CD4-positive, alpha-beta T cell treated with Interleukin-6 for 4 hours (primary cell): ENCODE measurements at regions not wholly inside any gene's neighbourhood (a gene's known extent, or its start where the extent isn't known, plus 50 kb on each side); places are given as distances from the start of the nearest gene placed in this dataset.
"Not testable (repeated sequence)": the region's sequence is repeated elsewhere in the genome, so short reads cannot be mapped to it uniquely, and the experiment has no call there.

Experiments used
- DNase-seq: peaks from one replicate; pipeline ENCODE4 v3.0.0-alpha.2; 2020; ENCODE audit warnings: mixed read lengths

DNA sequence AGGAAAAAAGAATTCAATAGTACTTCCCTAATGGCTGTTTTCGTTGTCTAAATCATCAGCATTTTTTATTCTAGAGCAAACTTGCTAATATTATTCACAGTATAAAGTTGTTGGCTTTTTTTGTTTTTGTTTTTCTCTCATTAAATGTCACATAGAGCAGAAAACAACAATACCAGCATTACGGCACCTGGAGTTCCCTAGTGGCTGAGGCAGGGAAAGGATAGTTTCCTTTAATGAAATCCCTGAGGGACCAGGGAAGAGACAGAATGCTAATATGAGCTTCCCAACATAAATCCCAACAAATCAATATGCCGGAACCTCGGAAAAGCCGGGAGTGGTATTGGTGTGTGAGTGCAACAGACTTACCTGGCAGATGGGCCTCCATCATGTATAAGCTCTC lies 235.2 kb upstream of the ASCC3 start:
- DNase-seq: no peak

DNA sequence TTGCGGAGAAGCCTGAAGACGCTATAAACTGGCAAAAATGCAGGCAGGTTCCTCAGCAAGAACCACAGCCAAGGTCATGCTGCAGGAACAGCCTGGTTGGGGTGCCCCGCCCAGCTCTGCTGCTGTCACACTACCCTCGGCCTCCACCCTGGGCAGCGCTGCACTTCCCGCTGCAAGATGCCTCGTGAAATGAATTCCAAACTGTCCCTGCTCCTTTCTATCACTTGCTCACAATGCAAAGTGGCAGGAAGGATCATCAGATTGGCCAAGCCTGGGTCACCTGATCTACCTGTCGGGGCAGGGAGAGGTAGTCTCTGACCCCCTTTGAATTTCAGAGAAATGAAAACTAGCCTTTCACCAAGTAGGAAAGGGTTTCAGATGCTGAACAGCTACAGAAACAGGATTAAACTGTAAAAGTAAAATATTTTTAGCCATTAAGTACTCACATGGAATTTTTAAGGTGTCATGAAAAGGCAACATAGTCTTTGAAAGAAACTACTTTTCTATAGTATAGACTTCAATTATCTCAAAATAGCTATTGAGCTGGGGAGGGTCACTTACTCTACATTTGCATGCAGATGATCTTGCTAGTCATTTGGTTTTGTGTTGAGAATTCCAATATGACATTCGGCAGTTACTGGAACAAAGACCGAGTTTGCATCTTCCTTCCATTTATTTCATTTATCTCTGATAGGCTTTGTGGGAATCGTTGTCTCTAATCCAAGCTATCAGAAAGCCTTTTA lies 236.4 kb upstream of the ASCC3 start:
- DNase-seq: no peak

- no peak for DNase-seq
Observed at GRCh38 chr6:101118136-101118396, 236.9 kb upstream of the ASCC3 start.

- DNase-seq: no peak
Observed at GRCh38 chr6:101120747-101121146, 239.6 kb upstream of the ASCC3 start.

DNA sequence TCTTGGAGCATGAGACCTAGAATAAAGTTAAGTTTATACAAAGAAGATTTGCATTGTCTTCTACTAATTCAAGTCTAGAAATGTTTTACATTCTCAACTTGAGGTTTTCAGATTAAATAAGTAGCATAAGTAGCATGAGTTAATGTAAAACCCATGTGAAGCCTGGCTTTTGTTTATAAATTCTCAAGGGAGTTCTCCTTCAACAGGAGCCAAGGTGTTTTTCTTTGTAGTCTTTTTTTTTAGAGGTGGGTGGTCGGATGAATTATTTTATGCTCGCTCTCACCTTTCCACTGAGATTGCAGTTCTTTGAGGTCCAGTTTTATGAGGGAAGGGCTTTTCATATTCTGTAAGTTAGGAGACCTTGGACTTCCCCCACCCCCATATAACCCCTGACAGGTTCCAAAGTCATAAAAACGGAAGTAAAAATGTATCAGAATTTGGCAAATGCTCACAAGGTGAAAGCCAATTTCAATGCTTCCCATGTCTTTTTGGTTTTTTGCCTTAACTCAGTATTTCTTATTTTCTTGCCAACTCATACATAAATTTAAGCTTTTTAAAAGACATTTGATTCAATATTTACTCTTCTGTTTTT lies 244.3 kb upstream of the ASCC3 start:
- DNase-seq: no peak

GRCh38 chr6:101126501-101126900 lies 245.4 kb upstream of the ASCC3 start:
- DNase-seq: no peak

GRCh38 chr6:101129851-101130250 lies 248.7 kb upstream of the ASCC3 start:
- DNase-seq: no peak

DNA sequence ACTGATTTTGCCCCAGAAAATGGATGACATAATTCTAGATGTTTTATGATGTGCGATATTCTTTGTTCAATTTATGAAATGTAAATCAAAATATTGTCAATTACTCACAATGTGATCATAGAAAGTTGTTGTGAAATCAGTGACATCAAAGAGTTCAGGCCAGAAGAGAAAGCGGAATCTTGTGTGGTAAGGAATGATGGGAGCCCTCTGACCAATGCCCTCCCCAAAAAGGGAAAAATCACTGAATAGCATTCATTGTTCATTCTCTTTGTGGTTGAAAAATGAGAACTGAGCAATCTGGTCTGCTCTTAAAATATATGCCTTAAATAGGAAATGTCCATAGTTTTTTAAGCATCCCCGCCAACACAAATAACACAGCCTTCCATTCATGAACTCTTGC lies 247.1 kb upstream of the GRIK2 start:
- DNase-seq: no peak

DNA sequence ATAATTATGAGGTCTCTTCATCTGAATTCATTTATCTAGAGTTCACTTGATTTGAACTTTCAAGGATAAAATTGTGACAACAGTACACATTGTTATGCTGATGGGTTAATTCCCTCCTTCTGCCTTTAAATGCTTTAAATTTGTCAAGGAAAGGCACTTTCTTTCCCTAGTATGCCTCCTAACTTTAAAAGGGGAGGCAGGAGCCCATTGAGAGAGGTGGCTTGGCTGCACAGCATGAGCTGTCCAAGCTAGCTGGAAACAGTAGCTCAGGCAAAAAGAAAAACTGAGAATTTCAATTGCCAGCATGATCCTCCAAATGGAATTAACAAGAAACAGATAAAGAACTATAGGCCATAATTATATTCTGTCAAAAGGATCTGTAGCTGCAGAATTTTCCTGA lies 243.3 kb upstream of the GRIK2 start:
- DNase-seq: no peak

DNA sequence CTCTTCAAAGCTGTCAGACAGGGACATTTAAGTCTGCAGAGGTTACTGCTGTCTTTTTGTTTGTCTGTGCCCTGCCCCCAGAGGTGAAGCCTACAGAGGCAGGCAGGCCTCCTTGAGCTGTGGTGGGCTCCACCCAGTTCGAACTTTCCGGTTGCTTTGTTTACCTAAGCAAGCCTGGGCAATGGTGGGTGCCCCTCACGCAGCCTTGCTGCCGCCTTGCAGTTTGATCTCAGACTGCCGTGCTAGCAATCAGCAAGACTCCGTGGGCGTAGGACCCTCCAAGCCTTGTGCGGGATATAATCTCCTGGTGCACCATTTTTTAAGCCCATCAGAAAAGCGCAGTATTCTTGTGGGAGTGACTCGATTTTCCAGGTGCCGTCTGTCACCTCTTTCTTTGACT lies 235.9 kb upstream of the GRIK2 start:
- DNase-seq: not testable (repeated sequence)

GRCh38 chr6:101163611-101164010 lies 229.9 kb upstream of the GRIK2 start:
- DNase-seq: no peak

DNA sequence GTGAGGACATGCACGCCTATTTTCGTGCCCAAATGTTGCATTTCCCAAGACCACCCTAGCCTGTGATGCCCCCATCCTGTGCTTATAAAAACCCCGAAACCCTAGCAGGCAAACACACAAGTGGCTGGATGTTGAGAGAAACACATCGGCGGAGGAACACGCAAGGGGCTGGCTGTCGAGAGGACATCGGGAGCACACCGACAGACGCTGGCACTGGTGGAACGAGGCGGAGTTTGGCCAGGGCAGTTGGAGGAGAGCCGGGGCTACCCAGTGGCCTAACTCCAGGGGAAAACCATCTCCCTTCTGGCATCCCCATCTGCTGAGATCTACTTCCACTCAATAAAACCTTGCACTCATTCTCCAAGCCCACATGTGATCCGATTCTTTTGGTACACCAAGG lies 225.9 kb upstream of the GRIK2 start:
- no peak for DNase-seq

GRCh38 chr6:101171049-101171448 lies 222.5 kb upstream of the GRIK2 start:
- not testable (repeated sequence) for DNase-seq

GRCh38 chr6:101178748-101179147 lies 214.8 kb upstream of the GRIK2 start:
- DNase-seq: no peak

GRCh38 chr6:101181006-101181405 lies 212.5 kb upstream of the GRIK2 start:
- DNase-seq: no peak

DNA sequence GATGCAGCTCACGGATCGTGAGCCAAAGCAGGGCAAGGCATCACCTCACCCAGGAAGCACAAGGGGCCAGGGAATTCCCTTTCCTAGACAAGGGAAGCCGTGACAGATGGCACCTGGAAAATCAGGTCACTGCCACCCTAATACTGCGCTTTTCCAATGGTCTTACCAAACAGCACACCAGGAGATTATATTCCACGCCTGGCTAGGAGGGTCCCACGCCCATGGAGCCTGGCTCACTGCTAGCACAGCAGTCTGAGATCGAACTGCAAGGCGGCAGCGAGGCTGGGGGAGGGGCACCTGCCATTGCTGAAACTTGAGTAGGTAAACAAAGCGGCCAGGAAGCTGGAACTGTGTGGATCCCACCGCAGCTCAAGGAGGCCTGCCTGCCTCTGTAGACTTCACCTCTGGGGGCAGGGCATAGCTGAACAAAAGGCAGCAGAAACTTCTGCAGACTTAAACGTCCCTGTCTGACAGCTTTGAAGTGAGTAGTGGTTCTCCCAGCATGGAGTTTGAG lies 205.2 kb upstream of the GRIK2 start:
- DNase-seq: not testable (repeated sequence)

GRCh38 chr6:101195588-101195987 lies 197.9 kb upstream of the GRIK2 start:
- DNase-seq: no peak

GRCh38 chr6:101199441-101199840 lies 194.1 kb upstream of the GRIK2 start:
- no peak for DNase-seq

GRCh38 chr6:101202867-101203374 lies 190.6 kb upstream of the GRIK2 start:
- no peak for DNase-seq

DNA sequence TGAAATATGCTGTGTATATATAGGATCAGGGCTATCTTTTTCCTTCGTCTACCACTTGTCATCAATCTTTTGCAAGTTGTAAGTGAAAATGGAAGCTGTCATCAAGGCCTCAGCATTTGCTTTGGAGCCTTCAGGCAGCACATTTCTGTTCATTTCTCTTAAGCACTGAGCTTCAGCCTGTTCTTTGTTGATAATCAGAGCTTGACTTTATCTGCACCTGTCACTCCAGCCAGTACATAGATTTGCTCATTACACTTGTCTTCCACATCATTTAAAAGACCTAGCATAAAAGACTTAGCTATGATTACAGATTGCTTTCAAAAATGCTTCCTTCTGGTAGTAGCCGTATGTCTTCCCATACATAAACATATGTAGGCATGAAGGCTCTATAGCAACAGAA lies 189.8 kb upstream of the GRIK2 start:
- no peak for DNase-seq

DNA sequence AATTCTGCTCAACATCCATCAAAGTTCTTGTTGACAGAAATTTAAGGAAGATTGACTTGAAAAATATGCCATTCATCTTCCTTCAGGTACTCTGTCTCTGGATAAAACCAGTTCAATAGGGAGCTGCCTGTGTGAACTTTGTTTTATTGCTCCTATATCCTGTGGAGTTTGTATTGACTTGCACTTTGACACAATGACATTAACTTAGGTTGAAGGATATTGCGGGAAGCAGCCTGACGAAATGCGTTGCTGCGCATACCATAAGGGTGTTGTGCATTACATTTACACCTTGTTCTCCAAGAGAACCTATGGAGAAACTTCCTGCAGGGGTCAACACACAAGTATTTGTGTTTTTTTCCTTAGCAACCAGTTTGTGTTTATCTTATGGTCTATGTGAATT lies 185.4 kb upstream of the GRIK2 start:
- no peak for DNase-seq

DNA sequence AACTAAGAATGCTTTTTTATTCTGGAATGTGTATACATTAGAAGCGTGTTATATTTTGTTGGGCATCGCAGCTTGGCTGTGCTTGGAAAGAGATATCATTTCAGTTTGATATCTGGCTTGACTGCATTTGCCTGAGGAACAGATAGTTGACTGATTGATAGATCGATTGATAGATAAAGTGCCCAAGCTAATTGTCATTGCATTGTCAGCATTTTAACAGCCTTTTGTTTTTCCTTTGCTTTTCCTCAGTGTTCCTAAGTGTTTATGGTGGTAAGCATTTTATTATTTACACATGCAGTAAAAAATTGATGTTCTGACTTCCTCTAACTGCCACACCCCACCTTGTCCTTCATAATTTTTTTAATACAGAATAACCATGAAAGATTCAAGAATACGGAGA lies 180.9 kb upstream of the GRIK2 start:
- no peak for DNase-seq

- DNase-seq: no peak
Observed at GRCh38 chr6:101222007-101222406, 171.5 kb upstream of the GRIK2 start.

DNA sequence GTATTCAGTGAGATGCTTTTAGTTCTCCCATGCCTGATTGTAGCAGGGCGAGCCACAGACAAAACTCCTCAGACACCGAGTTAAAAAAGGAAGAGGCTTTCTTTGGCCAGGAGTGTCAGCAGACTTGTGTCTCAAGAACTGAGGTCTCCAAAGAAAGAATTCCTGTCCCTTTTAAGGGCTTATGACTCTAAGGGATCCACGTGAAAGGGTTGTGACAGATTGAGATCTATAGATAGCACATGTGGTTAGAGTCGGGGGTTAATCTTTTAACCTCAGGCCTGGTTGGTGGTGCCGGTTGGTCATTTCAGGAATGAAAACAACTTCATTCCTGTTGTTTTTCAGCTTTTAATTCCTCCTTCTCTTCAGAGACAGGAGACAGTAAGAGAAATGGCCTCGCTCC lies 168.8 kb upstream of the GRIK2 start:
- DNase-seq: no peak

- no peak for DNase-seq
Observed at GRCh38 chr6:101226677-101227135, 166.8 kb upstream of the GRIK2 start.
